NCI-H1092 (cell line): ENCODE measurements at regions not wholly inside any gene's neighbourhood (a gene's known extent, or its start where the extent isn't known, plus 50 kb on each side); places are given as distances from the start of the nearest gene placed in this dataset.

Experiments
- DNase-seq: peaks from one replicate; lab custom pipeline; 2025; lab: John Stamatoyannopoulos, UW

DNA sequence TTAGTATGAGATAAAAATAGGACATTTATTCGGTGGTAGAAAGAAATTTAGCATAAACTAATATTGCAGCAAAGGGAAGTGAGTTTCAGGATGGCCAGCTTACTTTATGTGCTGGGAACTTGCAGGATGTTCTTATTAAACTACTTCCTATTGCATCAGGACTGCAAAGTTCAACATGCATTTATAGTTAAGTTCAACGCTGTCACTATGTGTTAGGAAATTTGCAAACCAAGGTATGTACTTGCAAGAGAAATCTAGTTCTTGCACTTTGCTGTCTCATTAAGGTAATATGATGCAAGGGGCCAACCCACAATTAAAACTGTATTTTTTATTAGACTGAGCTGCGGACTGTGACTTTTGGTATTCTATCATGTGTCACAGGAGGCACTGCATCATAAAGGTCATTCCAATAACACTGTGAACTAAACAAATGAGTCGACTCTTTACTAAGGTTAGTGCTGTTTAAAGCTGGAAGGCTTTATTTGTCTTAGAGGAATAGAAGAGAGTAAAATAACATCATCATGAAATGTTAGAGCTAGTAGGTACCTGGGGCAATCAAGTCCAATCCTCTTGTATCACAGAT, 1525.7 kb upstream of the TENM3 start:
- DNase-seq, result no peak

DNA sequence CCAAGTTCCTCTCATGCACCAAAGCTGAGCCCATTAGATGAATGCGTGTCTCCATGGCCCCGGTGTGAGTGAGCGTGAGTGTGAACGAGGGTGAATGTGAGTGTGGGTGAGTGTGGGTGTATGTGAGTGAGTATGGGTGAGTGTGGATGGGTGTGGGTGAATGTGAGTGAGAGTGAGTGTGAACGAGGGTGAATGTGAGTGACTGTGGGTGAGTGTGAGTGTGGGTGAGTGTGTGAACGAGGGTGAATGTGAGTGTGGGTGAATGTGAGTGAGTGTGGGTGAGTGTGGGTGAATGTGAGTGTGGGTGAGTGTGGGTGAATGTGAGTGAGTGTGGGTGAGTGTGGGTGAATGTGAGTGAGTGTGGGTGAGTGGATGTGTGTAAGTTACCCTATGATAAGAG, 1521.8 kb upstream of the TENM3 start:
- no peak for DNase-seq

DNA sequence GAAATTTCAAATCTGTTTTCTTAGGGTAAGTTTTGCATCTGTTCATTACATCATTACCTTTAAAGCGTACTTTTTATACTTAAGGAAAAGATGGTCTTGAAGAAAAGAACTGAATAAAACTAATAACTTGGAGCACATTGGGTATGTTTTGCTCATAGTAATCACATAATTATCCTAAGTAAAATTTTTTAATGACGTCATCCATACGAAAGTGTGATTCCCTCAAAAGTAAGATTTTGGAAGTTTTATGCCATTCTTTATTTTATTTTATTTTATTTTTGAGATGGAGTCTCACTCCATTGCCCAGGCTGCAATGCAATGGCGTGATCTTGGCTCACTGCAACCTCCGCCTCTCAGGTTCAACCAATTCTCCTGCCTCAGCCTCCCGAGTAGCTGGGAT, 1516.6 kb upstream of the TENM3 start:
- DNase-seq, result no peak

DNA sequence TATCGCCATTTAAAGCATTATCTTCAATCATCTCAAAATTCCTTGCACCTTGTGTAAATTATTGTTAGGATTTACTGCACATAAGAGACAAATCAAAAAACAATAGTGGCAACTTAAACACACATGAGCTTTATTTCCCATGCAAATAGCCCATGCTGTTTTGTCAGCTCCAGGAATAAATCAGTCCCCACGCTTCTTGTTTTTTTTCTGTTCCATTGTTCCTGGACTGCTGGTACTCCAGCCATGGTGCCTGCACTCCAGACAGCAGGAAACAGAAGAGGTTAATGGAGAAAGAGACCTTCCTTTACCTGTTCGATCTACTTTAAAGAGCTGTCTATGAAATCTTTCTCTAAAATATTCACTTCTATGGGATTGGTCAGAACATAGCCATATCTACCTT, 1515.7 kb upstream of the TENM3 start:
- DNase-seq, result no peak

DNA sequence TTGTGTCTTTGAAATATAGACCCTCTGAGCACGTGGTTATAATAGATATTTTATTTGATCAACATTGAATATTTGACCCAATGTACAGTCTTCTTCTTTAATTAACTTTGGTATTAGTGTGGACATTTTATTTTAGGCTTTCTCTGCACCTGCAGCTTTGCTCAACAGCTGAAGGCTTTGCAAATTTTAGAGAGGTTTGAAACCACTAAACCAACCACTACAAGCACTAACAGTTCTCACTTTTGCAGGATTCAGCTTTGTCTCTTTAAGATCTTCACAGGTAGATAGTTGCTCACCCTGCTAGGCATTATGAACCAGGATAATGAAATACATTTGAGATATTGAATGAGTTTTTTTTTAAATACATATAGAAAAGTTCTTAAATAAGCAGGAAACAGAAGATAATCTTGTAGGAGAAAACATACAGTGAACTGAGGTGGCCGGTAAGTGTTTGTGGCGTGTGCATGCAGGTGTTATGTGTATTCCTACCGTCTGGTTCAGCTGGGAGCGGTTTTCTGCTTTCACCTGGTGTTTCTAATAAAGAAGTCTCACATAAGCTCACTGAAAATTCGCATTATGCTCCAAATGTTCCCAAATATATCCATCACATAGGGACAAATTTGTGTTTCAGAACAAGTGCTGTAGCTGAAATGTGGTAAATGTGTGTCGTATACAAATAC, 1508.3 kb upstream of the TENM3 start:
- DNase-seq, result no peak

DNA sequence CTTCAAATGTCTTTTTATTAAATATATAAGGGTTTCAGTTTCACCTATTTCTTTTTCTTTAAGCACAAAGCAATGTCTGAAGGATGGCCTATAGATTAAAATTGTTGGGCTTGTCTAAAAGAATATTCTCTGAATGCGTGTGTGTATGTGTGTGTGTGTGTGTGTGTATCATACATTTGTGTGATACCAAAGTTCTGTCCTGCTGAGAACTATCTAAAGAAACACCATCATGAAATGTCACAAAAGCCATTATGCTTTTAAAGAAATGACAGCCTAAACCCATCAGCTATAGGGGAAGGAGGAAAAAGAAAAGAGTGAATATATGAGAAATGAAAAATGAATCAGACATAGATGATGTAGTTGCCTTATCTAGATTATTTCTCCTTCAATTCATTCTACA, 1501.5 kb upstream of the TENM3 start:
- no peak for DNase-seq

DNA sequence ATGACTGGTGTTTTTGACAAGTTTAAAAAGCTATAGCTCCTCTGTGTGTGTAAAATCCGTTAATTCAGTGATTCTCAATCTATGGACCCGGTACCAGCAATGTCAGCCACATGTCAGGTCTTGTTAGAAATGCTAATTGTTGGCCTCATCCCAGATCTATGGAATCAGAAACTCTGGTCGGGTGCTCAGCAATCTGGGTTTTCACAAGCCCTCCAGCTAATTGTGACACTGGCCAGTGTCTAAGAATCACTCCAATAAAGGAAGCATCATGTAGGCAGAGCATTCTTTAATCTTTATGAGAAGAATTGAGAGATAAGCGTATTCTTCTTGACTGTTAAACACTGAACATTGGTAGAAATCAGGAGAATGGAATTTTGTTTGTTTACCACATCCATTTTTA, 1498.2 kb upstream of the TENM3 start:
- DNase-seq, result no peak

DNA sequence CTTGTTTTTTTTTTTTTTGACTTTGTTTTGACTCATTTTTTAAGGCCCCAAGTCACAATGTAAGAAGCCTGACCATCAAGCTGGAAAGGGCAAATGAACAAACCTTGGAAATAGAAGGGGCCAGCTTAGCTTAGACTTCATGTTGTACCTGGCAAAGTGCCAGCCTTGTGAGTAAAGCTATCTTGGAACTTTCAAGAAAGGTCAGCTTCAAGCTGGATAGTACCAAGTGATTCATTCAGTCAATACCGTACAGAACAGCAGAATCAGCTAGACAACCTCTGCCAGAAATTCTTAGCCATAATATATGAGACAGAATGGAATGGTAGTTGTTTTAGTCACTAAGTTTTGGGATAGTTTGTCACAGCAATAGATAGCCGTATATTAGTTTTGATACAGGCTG, 1492.2 kb upstream of the TENM3 start:
- DNase-seq, result no peak

DNA sequence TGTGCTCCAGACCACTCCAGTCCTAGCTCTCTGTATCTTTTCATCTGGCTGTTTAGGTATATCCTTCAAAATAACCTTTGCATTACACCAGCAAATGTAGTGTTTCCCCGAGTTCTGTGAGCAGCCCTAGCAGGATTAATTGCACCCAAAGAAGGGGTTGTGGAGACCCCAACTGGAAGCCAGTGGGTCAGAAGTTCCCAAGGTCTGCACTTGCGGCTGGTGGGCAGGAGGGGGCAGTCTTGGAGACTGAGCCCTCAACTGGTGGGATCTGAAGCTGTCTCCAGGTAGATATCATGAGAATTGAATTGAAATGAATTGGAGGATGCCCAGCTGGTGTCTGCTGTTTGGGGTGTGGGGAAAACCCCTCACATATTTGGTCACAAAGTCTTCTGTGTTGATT, 1485.3 kb upstream of the TENM3 start:
- no peak for DNase-seq

DNA sequence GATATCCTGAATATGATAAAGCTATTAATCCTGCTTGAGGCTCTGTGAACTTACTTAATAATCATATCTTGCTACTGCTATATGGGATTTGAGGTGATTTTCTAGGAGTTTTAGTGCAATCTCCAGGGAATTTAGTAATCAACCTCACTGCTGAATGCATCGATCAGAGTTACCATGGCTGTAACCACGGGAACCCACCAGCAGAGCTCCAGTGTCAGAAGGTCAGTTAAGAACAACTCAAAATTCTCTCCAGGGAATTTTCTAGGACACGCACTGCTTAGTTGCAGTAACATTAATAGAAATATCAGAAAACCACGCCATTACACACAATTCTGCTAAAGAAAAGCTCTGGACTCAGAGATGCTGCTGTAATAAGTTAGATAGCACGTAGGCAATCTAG, 1477.2 kb upstream of the TENM3 start:
- DNase-seq, result no peak

DNA sequence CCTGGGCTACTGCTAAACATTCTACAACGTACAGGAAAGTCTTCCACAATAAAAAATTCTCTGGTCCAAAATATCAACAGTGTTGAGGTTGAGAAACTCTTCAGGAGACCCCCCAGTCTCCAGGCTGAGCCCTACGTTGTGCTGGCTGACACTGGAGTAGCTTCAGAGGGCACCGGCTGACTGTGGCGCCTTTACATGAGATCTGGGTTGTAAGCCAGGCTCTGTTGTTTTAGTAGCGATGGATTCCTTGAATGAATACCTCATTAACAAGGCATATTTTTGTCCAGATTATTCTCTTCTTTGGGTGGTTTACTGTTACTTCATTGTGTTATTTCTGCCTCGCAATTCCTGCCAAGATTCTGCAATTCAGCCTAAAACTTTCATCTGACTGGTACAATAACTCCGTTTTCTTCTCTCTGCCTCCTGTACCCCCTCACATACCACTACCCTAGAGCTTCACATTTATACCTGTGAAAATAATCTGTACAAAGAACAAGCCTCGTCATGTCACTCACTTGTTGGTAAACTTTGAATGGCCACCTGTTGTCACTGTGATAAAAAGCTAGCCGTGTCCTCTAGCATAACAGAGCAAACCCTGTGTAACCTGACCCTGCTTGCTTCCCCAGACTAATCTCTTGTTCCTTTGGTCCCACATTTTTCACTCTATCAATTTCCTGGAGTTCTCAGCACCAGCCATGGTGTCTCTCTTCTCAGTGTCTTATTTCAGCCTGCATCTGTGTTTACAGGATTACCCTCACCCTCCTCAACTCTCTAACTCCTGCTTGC, 1476.1 kb upstream of the TENM3 start:
- no peak for DNase-seq

DNA sequence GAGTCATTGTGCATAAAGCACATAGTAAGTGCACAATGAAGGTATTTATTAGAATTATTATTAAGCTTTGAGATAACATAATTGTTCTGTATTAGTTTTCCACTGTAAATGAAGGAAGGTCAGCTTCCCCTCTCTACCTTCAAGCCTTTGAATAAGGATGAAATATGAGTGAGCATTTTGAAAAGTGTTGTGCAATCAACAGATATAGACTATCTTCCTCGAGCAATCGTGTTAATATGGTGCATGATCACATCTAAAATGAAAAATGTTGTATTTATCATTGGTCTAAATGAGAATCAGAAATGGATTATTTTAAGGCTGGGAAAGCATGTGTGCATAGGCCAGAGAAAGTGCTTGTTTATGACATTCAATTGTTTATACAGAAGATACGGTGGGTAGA, 1474.6 kb upstream of the TENM3 start:
- no peak for DNase-seq

DNA sequence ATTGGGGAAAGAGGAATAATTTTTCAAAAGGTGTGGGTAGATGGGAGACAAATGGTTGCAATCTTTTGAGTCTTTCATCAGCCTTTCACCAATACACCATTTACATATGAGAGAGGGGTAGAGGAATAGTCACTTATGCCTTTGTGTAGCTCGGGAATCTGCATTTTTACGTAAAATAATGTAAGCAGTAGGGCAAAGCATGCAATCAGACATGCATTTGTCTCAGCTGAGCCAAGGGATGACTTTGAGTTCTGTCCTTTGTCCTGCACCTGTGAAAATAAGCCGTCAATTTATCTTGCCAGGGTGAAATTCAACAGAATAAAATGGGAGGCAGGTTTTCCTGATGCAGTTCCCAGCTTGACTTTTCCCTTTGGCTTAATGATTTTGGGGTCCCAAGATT, 1473.4 kb upstream of the TENM3 start:
- DNase-seq, result no peak

DNA sequence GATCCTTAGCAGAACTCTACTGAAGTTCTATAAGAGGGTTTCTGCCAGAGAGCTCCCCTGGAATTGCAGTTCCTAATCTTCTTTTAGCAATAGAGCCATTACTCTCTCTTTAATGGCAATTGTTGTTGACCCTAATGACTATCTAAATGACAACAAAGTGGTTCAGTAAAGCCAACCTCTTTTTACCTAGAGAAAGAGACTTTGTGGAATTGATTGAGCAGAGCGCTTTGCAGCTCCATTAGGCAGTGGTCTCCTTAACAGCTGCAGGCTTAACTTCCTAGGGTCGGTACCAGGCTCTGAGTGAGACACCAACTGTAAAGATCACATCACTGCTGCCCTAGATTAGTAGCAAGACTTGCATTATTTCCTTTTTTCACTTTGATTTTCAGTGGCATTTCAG, 1472.9 kb upstream of the TENM3 start:
- no peak for DNase-seq

DNA sequence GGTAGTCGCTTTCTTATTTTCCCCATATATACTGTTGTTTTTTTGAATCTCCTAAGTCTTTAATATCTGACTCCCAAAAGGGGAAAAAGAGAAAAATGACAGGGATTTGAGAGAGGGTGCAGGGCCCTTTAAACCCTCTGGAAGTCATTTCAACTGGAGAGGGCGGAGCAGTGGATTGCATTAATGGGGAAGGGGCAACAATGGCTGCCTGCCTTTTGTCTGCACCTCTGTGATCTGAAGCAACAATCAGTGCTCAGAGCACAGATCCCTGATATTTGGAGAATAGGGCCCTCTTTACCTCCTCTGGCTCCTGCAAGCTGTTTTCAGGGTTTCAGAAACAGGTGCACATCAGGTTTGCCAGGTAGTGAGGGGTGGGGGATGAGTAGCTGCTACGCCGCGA, 1458.3 kb upstream of the TENM3 start:
- no peak for DNase-seq

DNA sequence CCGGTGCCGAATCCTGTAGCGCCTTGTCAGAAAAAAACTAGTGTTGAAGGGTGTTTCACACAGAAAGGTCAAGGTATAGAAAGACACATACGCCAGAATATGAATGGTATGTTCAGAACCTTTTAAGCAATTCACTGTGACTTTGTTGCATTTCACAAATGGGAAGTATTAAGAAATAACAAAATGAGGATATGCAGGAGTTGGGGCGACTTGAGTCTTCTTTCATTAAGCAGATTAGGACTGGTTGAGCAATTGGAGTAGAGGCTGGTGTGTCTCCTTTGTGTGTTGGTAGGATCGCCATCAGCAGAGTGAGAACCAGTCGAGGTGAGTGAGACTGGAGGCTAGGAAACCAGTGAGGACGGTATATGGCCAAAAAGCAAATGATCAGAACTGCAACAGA, 1454.5 kb upstream of the TENM3 start:
- DNase-seq, result no peak

DNA sequence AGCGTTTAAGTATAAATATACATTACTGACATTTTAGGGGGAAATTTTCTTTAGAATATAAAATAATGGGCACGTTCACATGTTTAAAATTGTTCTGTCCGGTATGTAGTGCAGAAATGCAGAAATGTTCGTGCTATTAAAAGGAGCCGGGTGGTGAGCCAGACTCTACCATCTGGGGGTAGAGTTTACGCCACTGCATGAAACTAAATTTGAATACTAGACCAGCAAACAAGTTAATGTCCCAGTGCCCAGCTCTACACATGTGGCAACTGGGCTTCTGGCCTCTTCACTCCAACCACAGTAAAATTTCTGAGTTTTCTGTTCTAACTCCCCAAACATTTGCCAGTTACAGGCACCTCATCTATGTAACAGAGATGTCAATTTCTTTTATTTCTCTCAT, 1453.3 kb upstream of the TENM3 start:
- no peak for DNase-seq

DNA sequence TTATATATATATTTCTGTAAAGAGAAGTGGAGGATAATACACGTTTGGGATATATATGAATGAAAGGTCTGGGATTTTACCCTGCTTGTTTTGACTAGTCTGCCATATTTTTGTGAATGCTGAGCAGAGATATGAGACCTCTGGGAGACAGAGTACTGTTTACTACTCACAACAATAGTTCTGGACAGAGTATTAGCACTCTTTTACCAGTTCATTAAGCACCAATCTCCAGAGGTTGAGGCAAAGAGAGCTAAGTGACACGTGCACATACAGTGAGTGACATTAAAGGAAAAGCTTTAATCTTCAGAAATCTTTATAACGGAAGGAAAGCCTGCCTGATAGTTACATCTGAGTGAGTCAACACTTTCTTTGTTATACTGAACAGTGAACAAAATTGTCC, 1452.7 kb upstream of the TENM3 start:
- no peak for DNase-seq

DNA sequence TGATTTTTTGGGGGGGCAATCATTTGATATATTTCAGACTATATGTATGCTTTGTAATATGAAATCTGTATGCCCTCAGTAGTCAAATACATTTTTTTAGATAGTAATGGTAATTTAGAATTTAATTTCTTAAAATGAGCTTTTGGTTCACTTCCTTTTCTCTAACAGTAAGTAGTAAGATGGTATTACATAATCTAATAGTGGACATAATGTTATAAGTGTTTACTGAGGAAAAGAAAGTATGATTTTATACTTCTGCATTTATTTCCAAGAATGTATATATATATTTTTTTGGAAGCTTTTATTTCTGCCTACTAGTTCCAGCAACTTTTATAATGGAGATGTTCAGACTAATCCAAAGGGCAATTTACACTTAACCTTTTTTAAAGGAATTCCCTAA, 1450.7 kb upstream of the TENM3 start:
- DNase-seq, result no peak

DNA sequence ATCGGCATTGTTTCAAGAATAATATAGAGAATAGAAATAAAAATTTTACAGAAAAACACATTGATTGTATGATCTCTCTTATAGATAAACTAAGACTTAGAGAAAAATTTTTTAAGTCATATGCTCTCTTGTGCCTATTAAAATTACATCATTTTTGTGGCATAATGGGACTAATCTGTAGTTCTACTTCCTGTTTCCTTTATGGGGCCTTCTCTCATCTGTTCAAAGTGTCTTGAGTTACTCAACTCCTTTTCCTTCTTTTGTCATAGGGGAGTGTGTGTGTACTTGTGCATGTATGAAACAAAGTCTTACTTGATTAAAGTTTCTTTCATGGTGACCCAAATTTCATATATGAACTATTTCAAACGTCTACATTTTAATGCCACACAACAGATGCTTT, 1448.9 kb upstream of the TENM3 start:
- no peak for DNase-seq

DNA sequence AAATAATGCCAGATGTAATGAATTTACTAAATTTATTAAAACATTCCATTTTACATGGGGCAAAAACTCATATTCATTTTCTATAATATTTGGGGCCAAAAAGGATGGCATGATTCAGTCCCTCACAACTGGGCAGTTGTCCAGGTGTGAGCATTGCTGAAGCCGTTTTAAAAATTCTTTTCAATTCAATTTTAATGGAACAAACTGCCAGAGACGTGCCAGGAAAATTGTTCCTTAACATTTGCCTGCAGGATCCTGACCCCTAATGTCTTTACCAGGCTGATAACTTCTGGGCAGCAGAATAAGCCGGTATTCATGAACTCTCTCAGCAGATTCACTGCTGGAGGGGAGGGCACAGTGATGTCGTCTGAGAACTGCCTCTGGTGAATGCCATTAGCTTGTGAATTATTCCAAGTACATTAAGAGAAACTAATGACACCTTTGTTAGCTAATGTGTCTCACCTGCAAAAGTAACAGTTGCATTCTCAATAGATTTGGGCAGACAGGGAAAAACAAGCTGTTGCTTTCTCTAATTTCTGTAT, 1445.1 kb upstream of the TENM3 start:
- DNase-seq, result no peak

DNA sequence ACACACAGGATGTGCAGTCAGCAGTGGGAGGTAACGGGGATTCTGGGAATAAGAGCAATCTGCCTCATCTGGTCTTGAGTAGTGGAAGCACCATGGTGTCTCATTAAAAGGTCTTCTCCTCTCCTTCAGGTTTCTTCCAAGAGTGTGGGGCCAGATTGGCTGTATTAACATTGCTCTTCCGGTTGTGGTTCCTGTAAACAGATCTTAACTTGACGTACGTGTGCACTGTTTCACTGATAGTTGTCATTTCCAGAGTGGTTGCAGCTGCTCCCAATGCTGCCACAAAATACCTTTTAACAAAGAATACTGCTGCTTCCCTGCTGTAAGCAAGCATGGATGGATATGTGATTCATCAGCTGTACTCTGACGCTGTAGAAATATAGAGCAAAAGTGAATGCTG, 1443.4 kb upstream of the TENM3 start:
- no peak for DNase-seq

DNA sequence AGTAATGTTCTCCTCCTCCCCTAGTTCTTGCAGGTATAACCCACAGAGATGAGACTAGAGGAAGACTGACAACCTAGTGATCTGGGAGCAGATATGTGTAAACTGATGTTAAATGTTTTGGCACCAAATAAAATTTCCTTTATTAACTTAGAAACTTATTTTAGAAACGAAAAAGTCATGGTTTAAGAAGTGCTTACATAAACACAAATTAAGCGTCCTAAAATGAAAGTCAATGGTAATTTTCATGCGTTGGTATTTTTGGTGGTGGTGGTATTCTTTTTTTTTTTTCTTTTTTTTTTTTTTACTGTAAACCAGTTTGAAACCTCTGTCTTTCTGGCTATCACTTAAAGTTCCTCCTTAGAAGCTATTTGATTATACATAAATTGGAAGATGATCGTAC, 1438.1 kb upstream of the TENM3 start:
- no peak for DNase-seq
